ENCODE measurements at regions not wholly inside any gene's neighbourhood (a gene's known extent, or its start where the extent isn't known, plus 50 kb on each side); places are given as distances from the start of the nearest gene placed in this dataset.

DNA sequence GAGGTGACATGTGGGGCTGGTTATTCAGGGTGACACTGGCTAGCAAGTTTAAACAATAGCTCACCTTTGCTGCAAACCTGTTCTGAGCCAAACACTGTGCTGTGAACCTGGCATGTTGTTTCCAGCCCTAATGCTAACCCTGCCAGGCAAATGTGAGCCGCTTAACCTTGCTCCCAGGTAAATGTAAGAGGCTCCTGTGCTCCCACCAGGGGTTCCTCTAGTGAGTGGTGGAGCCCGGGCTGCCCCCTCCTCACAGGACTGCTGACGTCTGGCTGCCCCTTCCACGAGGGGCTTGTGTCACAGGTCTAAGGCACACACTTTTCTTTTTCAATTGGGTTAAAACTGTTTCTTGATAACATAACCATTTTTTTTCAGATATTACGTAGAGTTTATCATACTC is 223.7 kb downstream of the DCDC2C start:
- TF ChIP-seq, protein P1, sequence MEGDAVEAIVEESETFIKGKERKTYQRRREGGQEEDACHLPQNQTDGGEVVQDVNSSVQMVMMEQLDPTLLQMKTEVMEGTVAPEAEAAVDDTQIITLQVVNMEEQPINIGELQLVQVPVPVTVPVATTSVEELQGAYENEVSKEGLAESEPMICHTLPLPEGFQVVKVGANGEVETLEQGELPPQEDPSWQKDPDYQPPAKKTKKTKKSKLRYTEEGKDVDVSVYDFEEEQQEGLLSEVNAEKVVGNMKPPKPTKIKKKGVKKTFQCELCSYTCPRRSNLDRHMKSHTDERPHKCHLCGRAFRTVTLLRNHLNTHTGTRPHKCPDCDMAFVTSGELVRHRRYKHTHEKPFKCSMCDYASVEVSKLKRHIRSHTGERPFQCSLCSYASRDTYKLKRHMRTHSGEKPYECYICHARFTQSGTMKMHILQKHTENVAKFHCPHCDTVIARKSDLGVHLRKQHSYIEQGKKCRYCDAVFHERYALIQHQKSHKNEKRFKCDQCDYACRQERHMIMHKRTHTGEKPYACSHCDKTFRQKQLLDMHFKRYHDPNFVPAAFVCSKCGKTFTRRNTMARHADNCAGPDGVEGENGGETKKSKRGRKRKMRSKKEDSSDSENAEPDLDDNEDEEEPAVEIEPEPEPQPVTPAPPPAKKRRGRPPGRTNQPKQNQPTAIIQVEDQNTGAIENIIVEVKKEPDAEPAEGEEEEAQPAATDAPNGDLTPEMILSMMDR (IDR thresholded peaks at IDR 0.05; ENCODE audit: borderline replicate concordance, control extremely low read depth, extremely low read depth, insufficient read depth, missing control alignments): no peak
- in situ Hi-C loops (cut with MboI; ENCODE audit: low sequenced_read_pairs, unreplicated experiment): no loop called here
- no peak for DNase-seq (ENCODE audit: low spot score)

DNA sequence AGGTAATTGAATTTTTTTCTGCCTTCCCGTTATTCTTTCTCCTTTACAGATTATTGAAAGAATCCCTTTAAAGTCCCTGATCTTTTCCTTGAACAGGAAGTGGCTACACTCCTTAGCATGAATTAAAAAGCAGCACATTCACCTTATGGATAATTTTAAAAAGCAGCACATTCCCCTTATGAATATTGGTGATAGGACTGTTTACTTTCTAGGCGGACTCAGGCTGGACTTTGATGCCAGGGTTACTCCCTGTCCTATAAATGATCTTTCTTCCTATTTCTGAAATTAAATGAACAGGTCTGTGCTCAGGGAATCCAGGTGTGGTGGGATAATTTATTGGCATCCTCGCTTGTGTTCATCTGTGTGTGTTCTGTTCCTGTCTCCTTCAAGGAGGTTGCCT is 226.0 kb downstream of the DCDC2C start:
- in situ Hi-C loops (cut with MboI; ENCODE audit: low sequenced_read_pairs, unreplicated experiment): no loop called here
- TF ChIP-seq, protein P1 (IDR thresholded peaks at IDR 0.05; ENCODE audit: borderline replicate concordance, control extremely low read depth, extremely low read depth, insufficient read depth, missing control alignments): no peak
- no peak for DNase-seq (ENCODE audit: low spot score)

DNA sequence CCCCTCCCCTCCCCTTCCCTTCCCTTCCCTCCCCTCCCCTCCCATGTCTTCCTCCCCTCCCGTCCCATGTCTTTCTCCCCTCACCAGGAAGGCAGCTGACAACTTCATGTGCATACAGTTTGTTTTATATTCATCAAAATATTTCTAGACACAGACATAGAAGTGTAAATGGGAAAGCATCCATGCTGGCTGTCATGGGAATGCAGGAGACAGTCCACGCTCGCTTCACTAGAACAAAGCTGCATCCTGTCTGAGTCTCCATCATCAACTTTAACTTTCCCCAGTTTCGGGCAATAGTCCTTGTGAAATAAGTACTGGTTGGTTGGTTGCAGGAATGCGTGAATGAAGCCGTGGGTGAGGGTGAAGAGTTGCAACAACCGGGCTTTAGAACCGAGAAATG is 226.9 kb downstream of the DCDC2C start:
- TF ChIP-seq, protein P1 (IDR thresholded peaks at IDR 0.05; ENCODE audit: borderline replicate concordance, control extremely low read depth, extremely low read depth, insufficient read depth, missing control alignments): no peak
- no peak for DNase-seq (ENCODE audit: low spot score)
- in situ Hi-C loops (cut with MboI; ENCODE audit: low sequenced_read_pairs, unreplicated experiment): no loop called here

DNA sequence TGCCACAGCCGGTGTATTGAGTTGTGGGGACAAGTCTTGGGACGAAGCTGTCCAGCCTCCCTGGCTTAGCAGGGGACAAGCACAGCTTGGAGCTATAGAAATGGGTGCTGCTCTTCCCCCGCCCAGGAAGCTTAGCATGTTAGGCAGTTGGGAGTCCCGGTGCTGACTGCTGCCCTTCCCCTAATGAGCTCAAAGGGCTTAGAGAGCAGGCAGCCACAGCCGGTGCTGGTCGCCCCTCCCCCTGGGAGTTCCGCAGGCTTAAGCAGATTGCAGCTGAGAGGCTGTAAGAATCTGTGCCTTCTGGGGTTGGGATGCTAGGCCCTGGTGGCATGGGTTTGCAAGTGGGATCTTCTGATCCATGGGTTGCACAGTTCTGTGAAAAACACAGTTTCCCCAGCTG is 237.3 kb downstream of the DCDC2C start:
- DNase-seq (ENCODE audit: low spot score): no peak
- in situ Hi-C loops (cut with MboI; ENCODE audit: low sequenced_read_pairs, unreplicated experiment): no loop called here
- TF ChIP-seq, protein P1 (IDR thresholded peaks at IDR 0.05; ENCODE audit: borderline replicate concordance, control extremely low read depth, extremely low read depth, insufficient read depth, missing control alignments): no peak

DNA sequence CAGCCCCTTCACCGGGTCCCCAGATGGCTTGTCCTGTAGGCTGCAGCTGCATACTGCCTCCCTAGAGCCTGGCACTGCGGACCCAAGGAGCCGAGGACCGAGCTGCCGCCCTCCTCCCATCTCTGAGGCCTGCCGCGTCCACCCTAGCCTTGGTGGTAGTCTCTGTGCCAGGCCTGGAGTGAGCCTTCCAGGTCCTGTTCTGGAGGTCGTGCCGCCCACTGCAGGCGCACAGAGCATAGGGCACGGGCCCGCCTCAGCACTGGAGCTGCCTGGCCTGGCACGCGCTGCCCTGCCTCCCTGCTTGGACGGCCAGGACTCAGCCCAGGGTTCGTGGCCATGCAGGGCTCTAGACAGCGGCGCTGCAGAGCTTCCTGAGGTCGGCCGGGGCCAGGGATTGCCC is 239.5 kb downstream of the DCDC2C start:
- TF ChIP-seq, protein P1 (IDR thresholded peaks at IDR 0.05; ENCODE audit: borderline replicate concordance, control extremely low read depth, extremely low read depth, insufficient read depth, missing control alignments): no peak
- in situ Hi-C loops (cut with MboI; ENCODE audit: low sequenced_read_pairs, unreplicated experiment): no loop called here
- no peak for DNase-seq (ENCODE audit: low spot score)

DNA sequence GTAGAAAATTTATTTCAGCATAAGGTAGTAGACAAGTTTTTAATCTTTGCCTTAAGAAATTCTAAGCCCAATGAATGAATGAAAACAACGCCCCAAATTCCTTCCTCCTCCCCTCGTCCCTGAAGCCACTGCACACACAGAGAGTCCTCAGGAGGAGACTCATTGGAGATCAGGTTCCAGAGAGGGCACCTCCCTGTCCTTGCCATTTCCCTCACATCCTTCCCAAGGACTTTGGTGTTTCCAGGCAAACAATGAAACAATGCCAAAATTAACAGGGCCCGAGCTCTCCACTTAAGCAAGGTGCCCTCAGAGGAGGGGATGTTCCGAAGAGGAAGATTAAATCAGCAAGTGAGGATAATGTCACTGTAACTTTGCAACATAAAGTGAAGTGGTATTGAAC is 240.7 kb downstream of the DCDC2C start:
- TF ChIP-seq, protein P1 (IDR thresholded peaks at IDR 0.05; ENCODE audit: borderline replicate concordance, control extremely low read depth, extremely low read depth, insufficient read depth, missing control alignments): no peak
- in situ Hi-C loops (cut with MboI; ENCODE audit: low sequenced_read_pairs, unreplicated experiment): no loop called here
- no peak for DNase-seq (ENCODE audit: low spot score)

DNA sequence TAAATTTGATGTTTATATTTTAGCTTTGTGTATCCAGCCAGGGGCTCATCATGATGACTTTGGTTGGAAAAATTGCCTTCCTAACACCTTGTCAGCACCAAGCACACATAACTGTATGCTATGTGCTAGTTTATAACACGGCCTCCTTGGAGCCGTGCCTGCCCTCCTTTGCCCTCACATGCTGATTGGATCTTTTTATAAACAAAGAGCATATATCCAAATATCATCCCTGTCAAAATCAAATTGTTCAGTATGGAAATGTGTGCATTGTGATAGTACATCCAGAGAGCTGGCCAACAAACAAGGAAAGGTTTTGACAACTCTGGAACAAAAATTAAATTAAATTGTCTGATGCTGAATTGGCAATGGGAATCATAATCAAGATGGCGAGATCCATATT is 241.5 kb downstream of the DCDC2C start:
- TF ChIP-seq, protein P1 (IDR thresholded peaks at IDR 0.05; ENCODE audit: borderline replicate concordance, control extremely low read depth, extremely low read depth, insufficient read depth, missing control alignments): no peak
- in situ Hi-C loops (cut with MboI; ENCODE audit: low sequenced_read_pairs, unreplicated experiment): no loop called here
- DNase-seq (ENCODE audit: low spot score): no peak
